ENCODE measurements at regions not wholly inside any gene's neighbourhood (a gene's known extent, or its start where the extent isn't known, plus 50 kb on each side); places are given as distances from the start of the nearest gene placed in this dataset.

- Histone ChIP-seq H3K4me3 (replicated peaks; ENCODE audit: insufficient read depth, low read length) (no peak overlapping the region), H3K27me3 (ENCODE audit: insufficient read depth, poor library complexity, severe bottlenecking) (no peaks in the 10 kb centered on the region), H3K27ac (replicated peaks) (no peak overlapping the region)
- TF ChIP-seq REST (IDR thresholded peaks at IDR 0.05; ENCODE audit: insufficient replicate concordance, low read depth): no peak
- no peak for TF ChIP-seq CTCF (IDR thresholded peaks at IDR 0.05; ENCODE audit: insufficient read depth, low read length)
- TF ChIP-seq GABPA (IDR thresholded peaks at IDR 0.05; ENCODE audit: low read depth): no peak
- no peak for TF ChIP-seq SPI1 (IDR thresholded peaks at IDR 0.05; ENCODE audit: borderline replicate concordance, low read depth)
- no peak for TF ChIP-seq POLR2AphosphoS5 (IDR thresholded peaks at IDR 0.05; ENCODE audit: low read depth)
- no peak for DNase-seq (ENCODE audit: low read depth in 1 of 2, low spot score in 1 of 2)
These were observed 780.1 kb upstream of the LINC00305 start for GRCh38 chr18:64929036-64929435.

- Histone ChIP-seq H3K27ac (replicated peaks) (no peak overlapping the region), H3K4me3 (replicated peaks; ENCODE audit: insufficient read depth, low read length) (no peak overlapping the region), H3K27me3 (ENCODE audit: insufficient read depth, poor library complexity, severe bottlenecking) (no peaks in the 10 kb centered on the region)
- DNase-seq (ENCODE audit: low read depth in 1 of 2, low spot score in 1 of 2): no peak
- TF ChIP-seq GABPA (IDR thresholded peaks at IDR 0.05; ENCODE audit: low read depth): no peak
These were observed 771.2 kb upstream of the LINC00305 start for GRCh38 chr18:64919971-64920570.

- H3K4me3 ChIP-seq (replicated peaks; ENCODE audit: insufficient read depth, low read length): no peak overlapping the region
- H3K27me3 ChIP-seq (ENCODE audit: insufficient read depth, poor library complexity, severe bottlenecking): no peaks in the 10 kb centered on the region
- TF ChIP-seq REST (IDR thresholded peaks at IDR 0.05; ENCODE audit: insufficient replicate concordance, low read depth) (no peak), POLR2AphosphoS5 (IDR thresholded peaks at IDR 0.05; ENCODE audit: low read depth) (no peak), GABPA (IDR thresholded peaks at IDR 0.05; ENCODE audit: low read depth) (no peak), SPI1 (IDR thresholded peaks at IDR 0.05; ENCODE audit: borderline replicate concordance, low read depth) (no peak), CTCF (IDR thresholded peaks at IDR 0.05; ENCODE audit: insufficient read depth, low read length) (no peak)
- H3K27ac ChIP-seq (replicated peaks): no peak overlapping the region
- no peak for DNase-seq (ENCODE audit: low read depth in 1 of 2, low spot score in 1 of 2)
These were observed 770.0 kb upstream of the LINC00305 start for GRCh38 chr18:64918851-64919250.

GRCh38 chr18:64893349-64893748 lies 744.5 kb upstream of the LINC00305 start:
- TF ChIP-seq REST (IDR thresholded peaks at IDR 0.05; ENCODE audit: insufficient replicate concordance, low read depth) (no peak), POLR2AphosphoS5 (IDR thresholded peaks at IDR 0.05; ENCODE audit: low read depth) (no peak), GABPA (IDR thresholded peaks at IDR 0.05; ENCODE audit: low read depth) (no peak), CTCF (IDR thresholded peaks at IDR 0.05; ENCODE audit: insufficient read depth, low read length) (no peak), SPI1 (IDR thresholded peaks at IDR 0.05; ENCODE audit: borderline replicate concordance, low read depth) (no peak)
- Histone ChIP-seq H3K27ac (replicated peaks) (no peak overlapping the region), H3K4me3 (replicated peaks; ENCODE audit: insufficient read depth, low read length) (no peak overlapping the region), H3K27me3 (ENCODE audit: insufficient read depth, poor library complexity, severe bottlenecking) (no peaks in the 10 kb centered on the region)
- DNase-seq (ENCODE audit: low read depth in 1 of 2, low spot score in 1 of 2): no peak
